Activated T-helper 2 cell treated with anti-CD3 and anti-CD28 coated beads, Interferon-gamma antibody, Interleukin-2, Interleukin-4, amounts not matched to agents 10 μg/mL and 5 μg/mL and 100 μg/mL, durations not matched to agents 14 hours and 24 hours and 36 hours (primary cell): ENCODE measurements at regions not wholly inside any gene's neighbourhood (a gene's known extent, or its start where the extent isn't known, plus 50 kb on each side); places are given as distances from the start of the nearest gene placed in this dataset.
"Not testable (repeated sequence)": the region's sequence is repeated elsewhere in the genome, so short reads cannot be mapped to it uniquely, and the experiment has no call there.

Experiments
- DNase-seq: peaks from one replicate; pipeline ENCODE4 v3.0.0; 2021; ENCODE audit warnings: low spot score
- H3K27ac Mint-ChIP-seq: one replicate; pipeline ENCODE4 v1.8.0; 2021; ENCODE audit warnings: mixed read lengths
- H3K27me3 Mint-ChIP-seq: one replicate; pipeline ENCODE4 v1.8.0; 2021; ENCODE audit warnings: low read depth, mixed read lengths
- H3K36me3 Mint-ChIP-seq: one replicate; pipeline ENCODE4 v1.8.0; 2021; ENCODE audit warnings: low read depth, mixed read lengths
- H3K4me1 Mint-ChIP-seq: one replicate; pipeline ENCODE4 v1.8.0; 2021; ENCODE audit warnings: low read depth, mixed read lengths
- H3K4me3 Mint-ChIP-seq: one replicate; pipeline ENCODE4 v1.8.0; 2021; ENCODE audit warnings: low read depth, mild to moderate bottlenecking, moderate library complexity, mixed read lengths
- H3K9me3 Mint-ChIP-seq: one replicate; pipeline ENCODE4 v1.8.0; 2021; ENCODE audit warnings: mixed read lengths
- intact Hi-C: fragments of 100-400 bp; cut with micrococcal nuclease; formaldehyde crosslinking; loops from one replicate; pipeline ENCODE4 v1.15.1; 2023

DNA sequence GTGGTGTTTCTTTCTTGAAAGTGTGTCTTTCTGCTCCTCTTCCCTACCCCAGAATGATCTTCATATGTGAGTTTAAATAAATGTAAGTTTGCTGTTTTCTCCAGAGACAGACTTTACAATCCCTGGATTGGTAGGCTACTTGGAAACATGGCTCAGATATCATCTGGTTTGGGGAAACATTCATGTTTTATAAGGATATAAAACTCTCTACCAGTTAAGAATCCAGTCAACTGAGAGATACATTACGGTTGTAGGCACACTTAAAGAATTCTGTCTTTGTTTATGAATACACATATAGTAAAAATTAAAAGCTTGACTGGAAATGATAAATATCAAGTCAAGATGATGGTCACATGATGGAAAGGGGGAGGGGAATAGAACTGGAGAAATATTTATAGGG lies 739.3 kb downstream of the SLC4A3 start:
- Mint-ChIP-seq H3K27ac (no peak overlapping the region), H3K27me3 (no peaks in the 10 kb centered on the region), H3K4me3 (no peak overlapping the region), H3K9me3 (no peaks in the 10 kb centered on the region), H3K36me3 (no peaks in the 10 kb centered on the region), H3K4me1 (no peaks in the 10 kb centered on the region)
- intact Hi-C loops, result no loop called here
- DNase-seq, result no peak

DNA sequence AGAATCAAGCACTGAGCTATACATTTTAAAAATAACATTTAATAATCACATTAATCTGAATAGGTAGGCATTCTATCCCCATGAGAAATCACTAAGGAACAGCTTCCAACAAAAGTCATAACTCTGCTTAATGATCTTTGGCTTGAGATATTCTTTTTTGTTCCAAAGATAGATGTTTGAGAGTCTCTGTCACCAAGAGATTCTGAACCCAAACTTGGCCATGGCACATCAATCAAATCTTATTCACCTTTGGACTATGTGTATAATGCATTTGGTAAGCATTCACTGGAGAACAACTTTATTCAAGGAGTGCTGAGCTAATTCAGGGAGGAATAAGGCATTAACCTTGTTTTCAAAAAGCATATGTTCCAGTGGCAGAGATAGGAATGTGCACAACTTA lies 743.3 kb downstream of the SLC4A3 start:
- Mint-ChIP-seq H3K9me3 (no peaks in the 10 kb centered on the region), H3K36me3 (no peaks in the 10 kb centered on the region), H3K4me3 (no peak overlapping the region), H3K4me1 (no peaks in the 10 kb centered on the region), H3K27ac (no peak overlapping the region), H3K27me3 (no peaks in the 10 kb centered on the region)
- DNase-seq, result no peak
- intact Hi-C loops, result no loop called here

DNA sequence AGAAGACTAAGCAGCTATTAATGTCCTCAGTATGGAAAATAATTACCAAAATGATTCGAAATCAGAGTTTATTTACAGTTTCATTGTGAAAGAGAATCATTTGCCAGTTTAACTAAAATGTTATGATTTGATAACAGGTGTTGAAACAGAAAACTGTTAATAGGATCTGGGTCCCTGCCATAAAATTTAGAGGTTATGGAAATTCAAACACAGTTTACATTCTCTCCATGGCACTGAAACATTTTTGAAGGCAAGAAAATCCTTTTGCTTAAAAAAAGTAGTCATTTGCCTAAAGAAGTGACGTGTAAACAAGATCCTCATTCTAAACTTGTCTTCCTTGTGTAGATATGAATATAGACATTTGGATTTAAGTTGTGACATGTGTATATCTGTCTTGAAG lies 743.8 kb downstream of the SLC4A3 start:
- no peak for DNase-seq
- no peaks in the 10 kb centered on the region for H3K4me1 Mint-ChIP-seq
- H3K36me3 Mint-ChIP-seq, result no peaks in the 10 kb centered on the region
- no peak overlapping the region for H3K27ac Mint-ChIP-seq
- intact Hi-C loops, result no loop called here
- no peak overlapping the region for H3K4me3 Mint-ChIP-seq
- H3K9me3 Mint-ChIP-seq, result no peaks in the 10 kb centered on the region
- no peaks in the 10 kb centered on the region for H3K27me3 Mint-ChIP-seq

DNA sequence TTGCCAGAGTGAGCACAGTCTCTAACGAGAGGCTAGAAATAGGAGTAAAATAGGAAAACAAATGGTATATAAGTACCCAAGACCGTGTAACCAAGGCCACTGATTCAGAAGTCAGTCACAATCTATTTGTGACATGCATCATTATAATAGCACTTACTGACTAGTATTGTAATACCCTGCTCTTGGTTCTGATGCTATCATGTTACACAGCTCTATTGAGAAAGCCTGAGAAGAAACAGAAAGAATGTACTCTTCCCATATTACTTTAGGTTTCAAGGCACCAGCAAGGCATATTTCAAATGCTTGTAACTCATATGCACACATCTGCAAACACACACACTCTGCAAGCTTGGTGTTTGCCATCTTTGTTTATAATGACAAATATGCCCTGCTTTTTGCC lies 746.4 kb downstream of the SLC4A3 start:
- H3K9me3 Mint-ChIP-seq, result no peaks in the 10 kb centered on the region
- no peaks in the 10 kb centered on the region for H3K27me3 Mint-ChIP-seq
- no peak overlapping the region for H3K4me3 Mint-ChIP-seq
- H3K36me3 Mint-ChIP-seq, result no peaks in the 10 kb centered on the region
- H3K27ac Mint-ChIP-seq, result no peak overlapping the region
- H3K4me1 Mint-ChIP-seq, result no peaks in the 10 kb centered on the region
- DNase-seq, result no peak
- intact Hi-C loops, result no loop called here

- Mint-ChIP-seq H3K9me3 (no peaks in the 10 kb centered on the region), H3K4me1 (no peaks in the 10 kb centered on the region)
Observed at GRCh38 chr2:220374282-220374681, 746.9 kb downstream of the SLC4A3 start.

GRCh38 chr2:220377482-220378155 lies 750.2 kb downstream of the SLC4A3 start:
- intact Hi-C loops, result no loop called here
- Mint-ChIP-seq H3K27ac (no peak overlapping the region), H3K4me1 (no peaks in the 10 kb centered on the region), H3K4me3 (no peak overlapping the region), H3K9me3 (peaks cover 12% of the 10 kb centered on the region), H3K27me3 (no peaks in the 10 kb centered on the region), H3K36me3 (no peaks in the 10 kb centered on the region)
- DNase-seq, result no peak

More at GRCh38 chr2:220374282-220374681, 746.9 kb downstream of the SLC4A3 start:
- Mint-ChIP-seq H3K27me3 (no peaks in the 10 kb centered on the region), H3K4me3 (no peak overlapping the region), H3K36me3 (no peaks in the 10 kb centered on the region), H3K27ac (no peak overlapping the region)
- no peak for DNase-seq
- intact Hi-C loops, result no loop called here

GRCh38 chr2:220387758-220388157 lies 760.3 kb downstream of the SLC4A3 start:
- H3K27ac Mint-ChIP-seq, H3K4me1 Mint-ChIP-seq, H3K4me3 Mint-ChIP-seq, H3K9me3 Mint-ChIP-seq, DNase-seq, H3K36me3 Mint-ChIP-seq, intact Hi-C loops, H3K27me3 Mint-ChIP-seq: not testable (repeated sequence)

GRCh38 chr2:220393711-220394110 lies 766.3 kb downstream of the SLC4A3 start:
- Mint-ChIP-seq H3K27ac (no peak overlapping the region), H3K36me3 (no peaks in the 10 kb centered on the region), H3K4me3 (no peak overlapping the region), H3K4me1 (no peaks in the 10 kb centered on the region), H3K27me3 (no peaks in the 10 kb centered on the region), H3K9me3 (no peaks in the 10 kb centered on the region)
- DNase-seq, result no peak
- intact Hi-C loops, result no loop called here

GRCh38 chr2:220394433-220394832 lies 767.0 kb downstream of the SLC4A3 start:
- H3K4me3 Mint-ChIP-seq, result no peak overlapping the region
- no peaks in the 10 kb centered on the region for H3K27me3 Mint-ChIP-seq
- no peak for DNase-seq
- H3K27ac Mint-ChIP-seq, result no peak overlapping the region
- H3K4me1 Mint-ChIP-seq, result no peaks in the 10 kb centered on the region
- H3K9me3 Mint-ChIP-seq, result no peaks in the 10 kb centered on the region
- intact Hi-C loops, result no loop called here
- H3K36me3 Mint-ChIP-seq, result no peaks in the 10 kb centered on the region

DNA sequence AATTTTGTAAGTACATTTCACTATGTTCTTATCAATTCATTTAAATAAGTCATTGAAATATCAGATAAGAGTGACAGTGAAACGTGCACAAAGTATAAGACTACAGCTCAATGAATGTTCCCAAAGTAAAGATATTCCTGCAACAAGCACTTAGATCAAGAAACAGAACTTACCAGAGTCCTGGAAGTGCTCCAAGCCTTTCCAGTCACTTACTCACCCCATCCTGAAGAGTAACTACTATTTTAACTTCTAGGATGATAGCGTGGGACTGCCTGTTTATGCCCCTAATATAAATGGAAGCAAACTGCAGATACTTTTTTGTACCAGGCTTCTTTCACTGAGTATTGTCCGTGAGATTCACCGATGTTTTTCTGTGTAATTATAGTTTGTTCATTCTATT lies 768.9 kb downstream of the SLC4A3 start:
- DNase-seq, result no peak
- Mint-ChIP-seq H3K9me3 (peaks cover 3% of the 10 kb centered on the region), H3K27ac (no peak overlapping the region), H3K27me3 (no peaks in the 10 kb centered on the region), H3K4me3 (no peak overlapping the region), H3K36me3 (no peaks in the 10 kb centered on the region), H3K4me1 (no peaks in the 10 kb centered on the region)
- intact Hi-C loops, result no loop called here

- peaks cover 30% of the 10 kb centered on the region for H3K9me3 Mint-ChIP-seq
- H3K4me1 Mint-ChIP-seq, result no peaks in the 10 kb centered on the region
- H3K36me3 Mint-ChIP-seq, result no peaks in the 10 kb centered on the region
- no peaks in the 10 kb centered on the region for H3K27me3 Mint-ChIP-seq
- no peak overlapping the region for H3K4me3 Mint-ChIP-seq
- DNase-seq, result no peak
- intact Hi-C loops, result no loop called here
- no peak overlapping the region for H3K27ac Mint-ChIP-seq
Observed at GRCh38 chr2:220410296-220410695, 782.9 kb downstream of the SLC4A3 start.

DNA sequence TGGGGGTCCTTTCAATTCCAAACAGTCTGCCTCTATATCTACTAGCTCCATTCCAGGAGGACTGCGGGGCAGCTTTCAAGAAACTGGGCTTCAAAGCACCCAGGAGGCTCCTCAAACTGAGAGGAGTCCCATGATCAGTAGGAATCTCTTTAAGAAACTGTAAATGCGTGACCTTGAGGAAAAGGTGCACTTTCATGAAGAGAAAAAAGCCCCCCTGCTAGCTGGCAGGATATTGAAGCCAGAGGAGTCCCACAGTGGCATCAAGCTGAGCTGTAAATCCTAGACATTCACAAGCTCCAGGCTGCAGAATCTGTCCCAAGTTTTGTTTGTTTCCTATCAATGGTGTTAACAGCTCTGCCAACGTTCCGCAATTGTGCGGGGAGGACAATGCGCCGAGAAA lies 790.1 kb downstream of the SLC4A3 start:
- Mint-ChIP-seq H3K27ac (no peak overlapping the region), H3K36me3 (no peaks in the 10 kb centered on the region), H3K4me3 (no peak overlapping the region), H3K4me1 (no peaks in the 10 kb centered on the region), H3K9me3 (peaks cover 5% of the 10 kb centered on the region), H3K27me3 (no peaks in the 10 kb centered on the region)
- no peak for DNase-seq
- intact Hi-C loops, result no loop called here

- Mint-ChIP-seq H3K4me1 (no peaks in the 10 kb centered on the region), H3K27me3 (no peaks in the 10 kb centered on the region), H3K4me3 (no peak overlapping the region), H3K9me3 (no peaks in the 10 kb centered on the region), H3K27ac (no peak overlapping the region), H3K36me3 (no peaks in the 10 kb centered on the region)
- DNase-seq, result no peak
- intact Hi-C loops, result no loop called here
Observed at GRCh38 chr2:220419647-220420046, 792.2 kb downstream of the SLC4A3 start.

GRCh38 chr2:220420820-220421219 lies 793.4 kb downstream of the SLC4A3 start:
- Mint-ChIP-seq H3K9me3 (no peaks in the 10 kb centered on the region), H3K27ac (no peak overlapping the region), H3K27me3 (no peaks in the 10 kb centered on the region), H3K4me3 (no peak overlapping the region), H3K4me1 (no peaks in the 10 kb centered on the region), H3K36me3 (no peaks in the 10 kb centered on the region)
- DNase-seq, result no peak
- intact Hi-C loops, result no loop called here
